DND-41 (cell line): ENCODE measurements at regions not wholly inside any gene's neighbourhood (a gene's known extent, or its start where the extent isn't known, plus 50 kb on each side); places are given as distances from the start of the nearest gene placed in this dataset.

Experiments used
- ATAC-seq: fragments of 200-7000 bp; cut with Tn5 transposase; 3 replicates; pipeline ENCODE4 v1.9.1; 2021; ENCODE audit warnings: low read depth; ENCODE audit not compliant: insufficient read depth
- DNase-seq: peaks from one replicate; pipeline ENCODE4 v3.0.0-alpha.2; 2020
- H2AFZ ChIP-seq: 2 replicates; pipeline ENCODE4 v1.6.0; 2012; ENCODE audit warnings: low read depth, low read length
- H3K27ac ChIP-seq: 2 replicates; pipeline ENCODE4 v1.5.1; 2012; ENCODE audit warnings: low read length, inconsistent platforms
- H3K27me3 ChIP-seq: fragments of 200-600 bp; sonication (generic); 2 replicates; pipeline ENCODE4 v1.6.0; 2012; ENCODE audit warnings: low read length, mild to moderate bottlenecking, inconsistent platforms; ENCODE audit not compliant: insufficient read depth, poor library complexity
- H3K36me3 ChIP-seq: 2 replicates; pipeline ENCODE4 v1.5.1; 2012; ENCODE audit warnings: low read length, inconsistent platforms; ENCODE audit not compliant: insufficient read depth
- H3K4me1 ChIP-seq: 2 replicates; pipeline ENCODE4 v1.5.1; 2012; ENCODE audit warnings: mild to moderate bottlenecking, low read length; ENCODE audit not compliant: insufficient read depth
- H3K4me2 ChIP-seq: 2 replicates; pipeline ENCODE4 v1.6.0; 2012; ENCODE audit warnings: mild to moderate bottlenecking, moderate library complexity, low read length, inconsistent platforms; ENCODE audit not compliant: insufficient read depth
- H3K4me3 ChIP-seq, 2 experiments: fragments of 200-600 bp in 1 of 2; shearing (Covaris generic) in 1 of 2; 2 replicates each; pipeline ENCODE4 v1.5.1; 2012 to 2016; ENCODE audit warnings: inconsistent platforms in 2 of 2, low read length in 2 of 2, mild to moderate bottlenecking in 2 of 2, low read depth in 1 of 2, moderate library complexity in 1 of 2
- H3K79me2 ChIP-seq: 2 replicates; pipeline ENCODE4 v1.6.0; 2012; ENCODE audit warnings: low read length, inconsistent platforms; ENCODE audit not compliant: insufficient read depth
- H3K9ac ChIP-seq: 2 replicates; pipeline ENCODE4 v1.6.0; 2012; ENCODE audit warnings: low read depth, mild to moderate bottlenecking, inconsistent platforms, low read length, moderate library complexity
- H3K9me3 ChIP-seq: 2 replicates; pipeline ENCODE4 v1.5.1; 2012; ENCODE audit warnings: low read length, moderate library complexity, mild to moderate bottlenecking, inconsistent platforms; ENCODE audit not compliant: insufficient read depth, severe bottlenecking
- H4K20me1 ChIP-seq: 2 replicates; pipeline ENCODE4 v1.6.0; 2012; ENCODE audit warnings: low read length; ENCODE audit not compliant: insufficient read depth
- CTCF ChIP-seq: IDR thresholded peaks from 2 replicates; pipeline ENCODE4 v1.5.1; 2012; ENCODE audit warnings: borderline replicate concordance, low read length, moderate library complexity, mild to moderate bottlenecking; ENCODE audit not compliant: poor library complexity, severe bottlenecking; ENCODE audit errors: extremely low read depth
- EZH2 ChIP-seq: IDR thresholded peaks from 3 replicates; pipeline ENCODE4 v1.6.1; 2012; ENCODE audit warnings: borderline replicate concordance, low read depth, mild to moderate bottlenecking, moderate library complexity, low read length, inconsistent platforms; ENCODE audit not compliant: severe bottlenecking

DNA sequence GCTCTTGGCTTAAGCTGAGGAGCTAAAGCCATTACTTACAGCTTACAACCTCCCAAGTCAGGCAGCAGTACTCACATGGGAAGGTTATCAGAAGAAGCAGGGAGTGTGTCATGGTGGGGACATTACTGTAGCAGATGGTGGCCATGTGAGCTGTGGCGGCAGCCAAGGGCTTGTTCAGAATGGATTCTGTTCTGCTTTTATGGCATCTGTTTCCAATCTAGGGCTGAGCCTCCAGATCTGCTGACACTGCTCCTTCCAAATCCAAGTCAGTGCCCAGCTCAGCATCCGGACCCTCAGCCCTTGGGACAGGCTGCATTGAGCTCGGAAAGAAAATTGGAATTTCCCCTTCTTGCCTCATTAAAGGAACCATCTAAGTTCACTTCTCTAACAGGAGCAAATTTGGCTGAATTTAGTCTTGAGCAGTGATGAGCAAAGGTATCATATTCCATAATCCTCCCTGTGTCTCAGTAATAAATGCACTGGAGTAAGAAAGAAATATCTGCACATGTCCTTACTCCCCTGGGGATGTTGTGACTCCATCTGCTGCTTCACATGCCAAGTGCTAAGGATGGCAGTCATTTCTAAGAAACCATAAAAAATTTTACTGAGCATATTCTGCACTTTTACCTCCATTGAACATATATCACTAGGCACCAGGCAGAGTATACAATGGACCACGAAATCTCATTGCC is 73.9 kb downstream of the KCTD12 start:
- H3K79me2 ChIP-seq: no peaks in the 10 kb centered on the region
- H3K27ac ChIP-seq: no peak overlapping the region
- no peaks in the 10 kb centered on the region for H3K9me3 ChIP-seq
- DNase-seq: no peak
- TF ChIP-seq CTCF (no peak), EZH2 (no peak)
- ATAC-seq: no peak
- H4K20me1 ChIP-seq: no peaks in the 10 kb centered on the region
- no peak overlapping the region for H3K4me2 ChIP-seq
- H3K4me3 ChIP-seq: no peak overlapping the region
- no peak overlapping the region for H3K9ac ChIP-seq
- no peaks in the 10 kb centered on the region for H3K4me1 ChIP-seq
- H3K36me3 ChIP-seq: no peaks in the 10 kb centered on the region
- no peak overlapping the region for H2AFZ ChIP-seq
- H3K27me3 ChIP-seq: peaks cover 15% of the 10 kb centered on the region

DNA sequence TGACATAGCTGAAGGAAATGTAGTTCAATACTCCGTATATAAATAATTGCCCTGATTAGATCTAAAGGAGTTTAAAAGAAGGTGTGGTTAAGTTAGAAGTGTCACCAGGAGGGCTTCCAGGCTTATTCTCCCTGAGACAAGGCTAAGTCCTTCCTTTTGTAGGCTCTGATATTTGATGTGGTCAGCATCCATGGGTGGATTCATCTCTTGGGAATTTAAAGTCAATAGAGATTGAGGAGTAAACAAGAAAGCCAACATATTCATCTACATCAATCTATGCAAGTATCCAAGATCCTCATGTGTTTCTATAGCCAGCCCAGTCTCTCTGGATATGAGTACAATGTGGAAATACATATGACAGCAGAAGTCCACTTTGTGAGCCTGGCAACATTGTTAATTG is 76.8 kb downstream of the KCTD12 start:
- no peak for TF ChIP-seq CTCF
- no peak for TF ChIP-seq EZH2
- H3K36me3 ChIP-seq: no peaks in the 10 kb centered on the region
- H2AFZ ChIP-seq: no peak overlapping the region
- no peaks in the 10 kb centered on the region for H4K20me1 ChIP-seq
- no peak overlapping the region for H3K9ac ChIP-seq
- H3K27me3 ChIP-seq: peaks cover 7% of the 10 kb centered on the region
- no peak overlapping the region for H3K4me3 ChIP-seq
- H3K27ac ChIP-seq: no peak overlapping the region
- no peak overlapping the region for H3K4me2 ChIP-seq
- no peaks in the 10 kb centered on the region for H3K79me2 ChIP-seq
- H3K4me1 ChIP-seq: no peaks in the 10 kb centered on the region
- DNase-seq (no peak), ATAC-seq (no peak)
- H3K9me3 ChIP-seq: no peaks in the 10 kb centered on the region

DNA sequence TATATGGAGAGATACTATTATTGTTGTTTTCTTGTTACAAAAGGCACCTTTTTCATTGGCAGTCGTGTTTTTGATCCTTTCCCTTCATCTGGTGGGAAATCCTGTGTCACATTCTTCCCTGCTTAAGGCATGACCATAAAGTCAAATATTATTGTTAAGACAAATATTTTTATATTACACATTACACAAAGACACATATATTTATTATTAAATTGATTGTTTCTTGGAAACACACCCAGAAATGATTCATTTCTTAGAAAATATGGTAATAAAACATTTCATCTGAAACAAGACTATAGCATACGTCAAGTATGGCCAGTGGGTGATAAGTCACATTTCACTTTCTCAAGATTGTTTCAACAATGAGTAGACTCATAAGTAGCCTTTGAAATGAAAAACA is 77.3 kb downstream of the KCTD12 start:
- H4K20me1 ChIP-seq: no peaks in the 10 kb centered on the region
- no peak overlapping the region for H3K4me3 ChIP-seq
- no peak overlapping the region for H3K9ac ChIP-seq
- H3K79me2 ChIP-seq: no peaks in the 10 kb centered on the region
- H3K4me1 ChIP-seq: no peaks in the 10 kb centered on the region
- peaks cover 7% of the 10 kb centered on the region for H3K27me3 ChIP-seq
- ATAC-seq (no peak), DNase-seq (no peak)
- no peaks in the 10 kb centered on the region for H3K9me3 ChIP-seq
- H3K36me3 ChIP-seq: no peaks in the 10 kb centered on the region
- TF ChIP-seq EZH2 (no peak), CTCF (no peak)
- H2AFZ ChIP-seq: no peak overlapping the region
- H3K4me2 ChIP-seq: no peak overlapping the region
- H3K27ac ChIP-seq: no peak overlapping the region

DNA sequence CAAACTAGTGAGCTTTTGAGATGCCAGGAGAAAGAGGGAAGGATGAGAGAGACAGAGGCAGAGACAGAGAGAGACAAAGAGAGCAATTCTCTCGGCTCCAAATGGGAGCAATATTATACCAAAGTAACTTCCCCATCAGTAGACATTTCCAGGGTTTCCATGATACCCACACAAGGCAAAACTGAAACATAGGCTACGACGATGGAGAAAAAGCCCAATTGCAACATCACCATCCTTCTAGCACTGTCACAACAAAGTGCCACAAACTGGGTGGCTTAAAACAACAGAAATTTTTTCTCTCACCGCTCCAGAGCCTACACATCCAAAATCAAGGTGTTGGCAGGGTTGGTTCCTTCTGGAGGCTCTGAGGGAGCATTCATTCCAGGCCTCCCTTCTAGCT is 81.4 kb downstream of the KCTD12 start:
- no peak overlapping the region for H3K9ac ChIP-seq
- no peaks in the 10 kb centered on the region for H3K9me3 ChIP-seq
- H3K27me3 ChIP-seq: no peaks in the 10 kb centered on the region
- ATAC-seq: no peak
- no peak for TF ChIP-seq EZH2
- no peak for TF ChIP-seq CTCF
- no peaks in the 10 kb centered on the region for H3K36me3 ChIP-seq
- no peaks in the 10 kb centered on the region for H3K79me2 ChIP-seq
- DNase-seq: no peak
- H3K27ac ChIP-seq: no peak overlapping the region
- no peak overlapping the region for H3K4me3 ChIP-seq
- H2AFZ ChIP-seq: no peak overlapping the region
- H4K20me1 ChIP-seq: no peaks in the 10 kb centered on the region
- H3K4me1 ChIP-seq: no peaks in the 10 kb centered on the region
- H3K4me2 ChIP-seq: no peak overlapping the region
